ENCODE measurements at regions not wholly inside any gene's neighbourhood (a gene's known extent, or its start where the extent isn't known, plus 50 kb on each side); places are given as distances from the start of the nearest gene placed in this dataset.

- TF ChIP-seq CTCF (IDR thresholded peaks at IDR 0.05; ENCODE audit: insufficient read depth, missing control alignments) = no peak
- DNase-seq (ENCODE audit: insufficient read length, low spot score) (no peak), FAIRE-seq (no peak)
Observed at GRCh38 chr10:53598914-53599313, 826.3 kb upstream of the MBL2 start.

GRCh38 chr10:53597835-53598251 lies 825.3 kb upstream of the MBL2 start:
- no peak for TF ChIP-seq CTCF (IDR thresholded peaks at IDR 0.05; ENCODE audit: insufficient read depth, missing control alignments)
- no peak for FAIRE-seq
- no peak for DNase-seq (ENCODE audit: insufficient read length, low spot score)

GRCh38 chr10:53580465-53580864 lies 807.9 kb upstream of the MBL2 start:
- FAIRE-seq = no peak

GRCh38 chr10:53579773-53580172 lies 807.2 kb upstream of the MBL2 start:
- TF ChIP-seq CTCF (IDR thresholded peaks at IDR 0.05; ENCODE audit: insufficient read depth, missing control alignments) = no peak

More at GRCh38 chr10:53580465-53580864, 807.9 kb upstream of the MBL2 start:
- DNase-seq (ENCODE audit: insufficient read length, low spot score) = no peak
- TF ChIP-seq CTCF (IDR thresholded peaks at IDR 0.05; ENCODE audit: insufficient read depth, missing control alignments) = no peak

GRCh38 chr10:53574024-53574423 lies 801.4 kb upstream of the MBL2 start:
- FAIRE-seq (peak; percentile 21), DNase-seq (ENCODE audit: insufficient read length, low spot score) (no peak)
- no peak for TF ChIP-seq CTCF (IDR thresholded peaks at IDR 0.05; ENCODE audit: insufficient read depth, missing control alignments)

More at GRCh38 chr10:53579773-53580172, 807.2 kb upstream of the MBL2 start:
- FAIRE-seq (no peak), DNase-seq (ENCODE audit: insufficient read length, low spot score) (no peak)

- FAIRE-seq (peak; percentile 74), DNase-seq (ENCODE audit: insufficient read length, low spot score) (no peak)
Observed at GRCh38 chr10:53573498-53573897, 800.9 kb upstream of the MBL2 start.

GRCh38 chr10:53572799-53573198 lies 800.2 kb upstream of the MBL2 start:
- DNase-seq (ENCODE audit: insufficient read length, low spot score) (no peak), FAIRE-seq (no peak)
- no peak for TF ChIP-seq CTCF (IDR thresholded peaks at IDR 0.05; ENCODE audit: insufficient read depth, missing control alignments)

More at GRCh38 chr10:53573498-53573897, 800.9 kb upstream of the MBL2 start:
- TF ChIP-seq CTCF (IDR thresholded peaks at IDR 0.05; ENCODE audit: insufficient read depth, missing control alignments) = no peak
